CD14-positive monocyte (primary cell): ENCODE measurements at regions not wholly inside any gene's neighbourhood (a gene's known extent, or its start where the extent isn't known, plus 50 kb on each side); places are given as distances from the start of the nearest gene placed in this dataset.

Experiments used
- DNase-seq, 3 donors: peaks; one replicate each; pipeline ENCODE4 v3.0.0-alpha.2; 2011 to 2022
- H2AFZ ChIP-seq: 2 replicates; pipeline ENCODE4 v1.6.0; 2012; ENCODE audit warnings: mild to moderate bottlenecking, low read depth, low read length, inconsistent platforms; ENCODE audit not compliant: insufficient read depth, poor library complexity, severe bottlenecking
- H3K27ac ChIP-seq, 2 donors: 1 replicate in 1 of 2; 2 replicates in 1 of 2; pipeline ENCODE4 v1.5.1; 2012 to 2013; ENCODE audit warnings: low read length in 2 of 2, control low read depth in 1 of 2, inconsistent platforms in 1 of 2, low read depth in 1 of 2, mild to moderate bottlenecking in 1 of 2
- H3K27me3 ChIP-seq, 2 donors: one replicate each; pipeline versions ENCODE4 v1.6.0 to v1.6.1; 2011 to 2013; ENCODE audit warnings: low read length in 2 of 2; ENCODE audit not compliant: control insufficient read depth in 2 of 2, insufficient read depth in 2 of 2
- H3K36me3 ChIP-seq, 2 donors: replicated peaks in 1 of 2; 1 replicate in 1 of 2; 2 replicates in 1 of 2; pipeline versions ENCODE4 v1.5.1 to v1.6.1; 2012 to 2013; ENCODE audit warnings: low read length in 2 of 2, control low read depth in 1 of 2, inconsistent platforms in 1 of 2, mild to moderate bottlenecking in 1 of 2; ENCODE audit not compliant: insufficient read depth in 2 of 2, control insufficient read depth in 1 of 2
- H3K4me1 ChIP-seq, 2 donors: 1 replicate in 1 of 2; 2 replicates in 1 of 2; pipeline versions ENCODE4 v1.5.1 to v1.6.1; 2012 to 2013; ENCODE audit warnings: low read length in 2 of 2, control low read depth in 1 of 2, inconsistent platforms in 1 of 2, mild to moderate bottlenecking in 1 of 2, moderate library complexity in 1 of 2; ENCODE audit not compliant: insufficient read depth in 2 of 2, control insufficient read depth in 1 of 2
- H3K4me2 ChIP-seq: replicated peaks from 2 replicates; pipeline ENCODE3; 2012; ENCODE audit warnings: low read length, moderate library complexity, mild to moderate bottlenecking; ENCODE audit not compliant: poor library complexity, severe bottlenecking; ENCODE audit errors: extremely low read depth
- H3K4me3 ChIP-seq, 3 experiments: fragments of 200-600 bp in 1 of 3; sonication (generic) in 1 of 3; replicated peaks in 1 of 3; 1 replicate in 2 of 3; 2 replicates in 1 of 3; pipeline ENCODE4 v1.5.1; 2011 to 2013; ENCODE audit warnings: low read length in 3 of 3, mild to moderate bottlenecking in 3 of 3, control low read depth in 2 of 3, low read depth in 2 of 3, inconsistent platforms in 1 of 3, moderate library complexity in 1 of 3
- H3K79me2 ChIP-seq: 2 replicates; pipeline ENCODE4 v1.6.0; 2012; ENCODE audit warnings: mild to moderate bottlenecking, control low read depth, inconsistent platforms, low read length, moderate library complexity; ENCODE audit not compliant: insufficient read depth
- H3K9ac ChIP-seq: 2 replicates; pipeline ENCODE4 v1.6.0; 2017; ENCODE audit warnings: low read length, mild to moderate bottlenecking; ENCODE audit not compliant: insufficient read depth, poor library complexity, severe bottlenecking
- H3K9me3 ChIP-seq, 2 donors: replicated peaks in 1 of 2; 1 replicate in 1 of 2; 2 replicates in 1 of 2; pipeline versions ENCODE4 v1.5.1 to v1.6.1; 2012 to 2013; ENCODE audit warnings: low read length in 2 of 2, control low read depth in 1 of 2; ENCODE audit not compliant: control insufficient read depth in 1 of 2, insufficient read depth in 1 of 2
- H4K20me1 ChIP-seq: 2 replicates; pipeline ENCODE4 v1.6.0; 2012; ENCODE audit warnings: mild to moderate bottlenecking, low read length, control low read depth, moderate library complexity; ENCODE audit not compliant: insufficient read depth
- H3K27ac Mint-ChIP-seq, 7 donors: one replicate each; pipeline ENCODE4 v1.8.0; 2020; ENCODE audit warnings: mild to moderate bottlenecking in 7 of 7, mixed read lengths in 7 of 7, moderate library complexity in 6 of 7, inconsistent platforms in 2 of 7
- H3K27me3 Mint-ChIP-seq, 3 donors: one replicate each; pipeline ENCODE4 v1.8.0; 2021 to 2022; ENCODE audit warnings: low read depth in 3 of 3, mild to moderate bottlenecking in 3 of 3, mixed read lengths in 3 of 3, moderate library complexity in 3 of 3, inconsistent platforms in 1 of 3
- H3K36me3 Mint-ChIP-seq, 2 donors: one replicate each; pipeline ENCODE4 v1.8.0; 2020; ENCODE audit warnings: mixed read lengths in 2 of 2, inconsistent platforms in 1 of 2, mild to moderate bottlenecking in 1 of 2
- H3K4me1 Mint-ChIP-seq: one replicate; pipeline ENCODE4 v1.8.0; 2020; ENCODE audit warnings: mild to moderate bottlenecking, mixed read lengths
- H3K4me3 Mint-ChIP-seq, 2 donors: one replicate each; pipeline ENCODE4 v1.8.0; 2020; ENCODE audit warnings: mild to moderate bottlenecking in 2 of 2, mixed read lengths in 2 of 2, moderate library complexity in 1 of 2
- H3K9me3 Mint-ChIP-seq, 7 donors: one replicate each; pipeline ENCODE4 v1.8.0; 2020 to 2022; ENCODE audit warnings: mixed read lengths in 7 of 7, mild to moderate bottlenecking in 6 of 7, moderate library complexity in 6 of 7, inconsistent platforms in 2 of 7
- WGBS: methylation state at CpG from one replicate; pipeline ENCODE4 v1.1.5; 2013; ENCODE audit warnings: missing lambda C conversion rate; ENCODE audit not compliant: insufficient coverage; 5-methylcytosine and 5-hydroxymethylcytosine counted together
- intact Hi-C, 2 donors: fragments of 100-400 bp; cut with micrococcal nuclease; formaldehyde crosslinking; loops; one replicate each; pipeline versions ENCODE4 v1.15.0 to v1.15.1; 2023
- TF ChIP-seq, protein P1 (sequence below): fragments of 200-600 bp; IDR thresholded peaks from one replicate; pipeline ENCODE4 v1.8.0; 2022; ENCODE audit warnings: antibody characterized with exemption, mild to moderate bottlenecking

DNA sequence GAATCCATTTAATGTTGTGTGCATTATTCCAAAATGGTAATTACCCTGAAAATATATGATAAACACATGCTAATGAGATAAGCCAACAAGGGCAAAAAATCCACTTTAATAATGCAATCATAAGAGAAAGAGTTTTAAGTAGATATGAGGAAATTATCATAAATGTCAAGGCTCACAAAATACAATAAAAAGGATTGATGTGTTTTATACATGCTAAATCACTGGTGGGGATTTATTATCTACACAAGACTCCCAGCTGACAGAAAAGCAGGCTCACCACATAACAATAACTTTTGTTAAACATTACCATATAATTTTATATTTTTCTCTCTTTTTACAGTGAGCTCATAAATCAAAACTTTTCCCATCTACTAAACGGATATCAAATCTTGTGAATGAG lies 306.2 kb upstream of the GRAMD2B start:
- Histone ChIP-seq H3K4me2 (no peak overlapping the region), H3K27ac (no peak overlapping the region), H2AFZ (no peak overlapping the region), H3K4me3 (no peak overlapping the region), H3K79me2 (no peaks in the 10 kb centered on the region), H3K4me1 (no peaks in the 10 kb centered on the region), H3K27me3 (no peaks in the 10 kb centered on the region), H3K9me3 (peaks cover 8 to 27% of the 10 kb centered on the region in 2 donors), H3K9ac (no peak overlapping the region), H4K20me1 (no peaks in the 10 kb centered on the region), H3K36me3 (no peaks in the 10 kb centered on the region)
- Mint-ChIP-seq H3K4me1 (no peaks in the 10 kb centered on the region), H3K27ac (no peak overlapping the region), H3K4me3 (no peak overlapping the region), H3K27me3 (no peaks in the 10 kb centered on the region), H3K9me3 (peaks cover 2 to 20% (median 8%) of the 10 kb centered on the region in 7 donors), H3K36me3 (no peaks in the 10 kb centered on the region)
- TF ChIP-seq, protein P1, sequence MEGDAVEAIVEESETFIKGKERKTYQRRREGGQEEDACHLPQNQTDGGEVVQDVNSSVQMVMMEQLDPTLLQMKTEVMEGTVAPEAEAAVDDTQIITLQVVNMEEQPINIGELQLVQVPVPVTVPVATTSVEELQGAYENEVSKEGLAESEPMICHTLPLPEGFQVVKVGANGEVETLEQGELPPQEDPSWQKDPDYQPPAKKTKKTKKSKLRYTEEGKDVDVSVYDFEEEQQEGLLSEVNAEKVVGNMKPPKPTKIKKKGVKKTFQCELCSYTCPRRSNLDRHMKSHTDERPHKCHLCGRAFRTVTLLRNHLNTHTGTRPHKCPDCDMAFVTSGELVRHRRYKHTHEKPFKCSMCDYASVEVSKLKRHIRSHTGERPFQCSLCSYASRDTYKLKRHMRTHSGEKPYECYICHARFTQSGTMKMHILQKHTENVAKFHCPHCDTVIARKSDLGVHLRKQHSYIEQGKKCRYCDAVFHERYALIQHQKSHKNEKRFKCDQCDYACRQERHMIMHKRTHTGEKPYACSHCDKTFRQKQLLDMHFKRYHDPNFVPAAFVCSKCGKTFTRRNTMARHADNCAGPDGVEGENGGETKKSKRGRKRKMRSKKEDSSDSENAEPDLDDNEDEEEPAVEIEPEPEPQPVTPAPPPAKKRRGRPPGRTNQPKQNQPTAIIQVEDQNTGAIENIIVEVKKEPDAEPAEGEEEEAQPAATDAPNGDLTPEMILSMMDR: no peak
- no CpG with 5 or more reads among the region's 1 CpG for whole genome bisulfite sequencing
- intact Hi-C loops: no loop called here
- DNase-seq: no peak

DNA sequence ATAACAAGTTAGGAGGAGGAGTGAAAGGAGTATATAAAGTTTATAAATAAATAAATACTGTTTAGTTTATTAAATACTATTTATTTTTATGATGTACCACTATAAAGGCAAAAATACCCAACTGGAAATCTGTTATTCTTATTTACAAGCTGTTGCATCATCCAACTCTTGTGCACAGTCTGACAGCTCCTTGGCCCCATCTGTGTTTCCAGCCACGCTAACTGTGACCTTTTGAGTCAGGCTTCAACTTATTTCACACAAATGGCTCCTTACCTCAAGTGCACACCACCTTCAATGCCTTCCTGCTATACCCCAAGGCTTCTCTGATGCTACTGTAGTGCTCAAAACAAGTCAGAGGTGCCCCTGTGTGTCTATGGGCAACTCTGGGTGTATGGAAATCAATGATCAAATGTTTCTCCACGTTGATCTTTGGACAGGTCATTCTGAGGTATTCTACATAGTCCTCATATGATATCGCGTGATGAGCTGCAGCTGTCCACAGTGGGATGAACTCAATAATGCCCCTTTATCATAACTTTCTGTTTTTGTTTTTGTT lies 303.2 kb upstream of the GRAMD2B start:
- H3K36me3 Mint-ChIP-seq: no peaks in the 10 kb centered on the region
- no peaks in the 10 kb centered on the region for H3K27me3 Mint-ChIP-seq
- no peaks in the 10 kb centered on the region for H3K4me1 ChIP-seq
- TF ChIP-seq, protein P1: no peak
- H3K4me3 ChIP-seq: no peak overlapping the region
- H3K36me3 ChIP-seq: no peaks in the 10 kb centered on the region
- WGBS: 71% methylated on average over 1 of the region's 4 CpGs
- no peak overlapping the region for H3K4me2 ChIP-seq
- no peaks in the 10 kb centered on the region for H4K20me1 ChIP-seq
- no peaks in the 10 kb centered on the region for H3K27me3 ChIP-seq
- H3K4me3 Mint-ChIP-seq: no peak overlapping the region
- H3K9me3 ChIP-seq: peaks cover 0 to 16% of the 10 kb centered on the region in 2 donors
- intact Hi-C loops: no loop called here
- no peaks in the 10 kb centered on the region for H3K79me2 ChIP-seq
- no peaks in the 10 kb centered on the region for H3K4me1 Mint-ChIP-seq
- no peak overlapping the region for H3K9ac ChIP-seq
- H3K27ac ChIP-seq: no peak overlapping the region
- no peak overlapping the region for H2AFZ ChIP-seq
- no peak overlapping the region for H3K27ac Mint-ChIP-seq
- peaks cover 0 to 15% (median 4%) of the 10 kb centered on the region in 7 donors for H3K9me3 Mint-ChIP-seq
- no peak for DNase-seq
